K562 (cell line): ENCODE measurements at regions not wholly inside any gene's neighbourhood (a gene's known extent, or its start where the extent isn't known, plus 50 kb on each side); places are given as distances from the start of the nearest gene placed in this dataset.

ENCODE experiments used
- ATAC-seq: fragments of 200-7000 bp; cut with Tn5 transposase; 3 replicates; pipeline ENCODE4 v1.9.1; 2020; ENCODE audit warnings: moderate library complexity
- BruUV-seq: library from RNA; stranded (reverse); fragments of 400-500 nt; replicated peaks from 2 replicates; lab custom pipeline; 2021; lab: Mats Ljungman, UMichigan
- CTCF ChIA-PET: fragments of 300-600 bp; formaldehyde crosslinking; extraction: SDS; loops from one replicate; lab custom pipeline; 2021; ENCODE audit warnings: low intra/inter-chr PET ratio; lab: Yijun Ruan, JAX
- POLR2A ChIA-PET: fragments of 300-600, 350-650 bp; sonication (Branson Sonifier 250); formaldehyde crosslinking; extraction: SDS; loops from one replicate; lab custom pipeline; 2021; ENCODE audit warnings: antibody characterized with exemption, inconsistent platforms; lab: Yijun Ruan, JAX
- DNase-seq, 4 experiments: peaks; one replicate each; pipeline versions ENCODE4 v3.0.0 to v3.0.0-alpha.2; 2011 to 2018; ENCODE audit warnings: low spot score in 3 of 4, mixed read lengths in 3 of 4; ENCODE audit errors: extremely low read depth in 1 of 4
- FAIRE-seq: peaks from 2 replicates; lab custom pipeline; 2011; peaks lifted over from hg19 to GRCh38; lab: Jason Lieb, UNC
- H2AFZ ChIP-seq: 2 replicates; pipeline ENCODE4 v1.6.0; 2011; ENCODE audit warnings: low read depth, low read length, control low read depth, inconsistent platforms
- H3K27ac ChIP-seq: fragments of 200-600 bp; 3 replicates; pipeline ENCODE4 v1.8.0; 2011; ENCODE audit warnings: low read depth, mild to moderate bottlenecking, control low read depth, inconsistent platforms, low read length, moderate library complexity, mixed read lengths; ENCODE audit errors: extremely low read depth
- H3K27me3 ChIP-seq, 2 experiments: fragments of 300-600 bp in 1 of 2; 2 replicates in 1 of 2; 3 replicates in 1 of 2; pipeline versions ENCODE4 v1.6.0 to v1.8.0; 2011; ENCODE audit warnings: inconsistent platforms in 2 of 2, low read length in 2 of 2, mild to moderate bottlenecking in 1 of 2, mixed read lengths in 1 of 2, moderate library complexity in 1 of 2; ENCODE audit not compliant: control insufficient read depth in 2 of 2, insufficient read depth in 2 of 2
- H3K36me3 ChIP-seq: fragments of 300-600 bp; 3 replicates; pipeline ENCODE4 v1.8.0; 2011; ENCODE audit warnings: mild to moderate bottlenecking, low read length, inconsistent platforms; ENCODE audit not compliant: control insufficient read depth, insufficient read depth
- H3K4me1 ChIP-seq, 2 experiments: fragments of 200-600 bp in 1 of 2; replicated peaks in 1 of 2; 2 replicates in 1 of 2; 3 replicates in 1 of 2; pipeline versions ENCODE4 v1.5.1 to v1.8.0; 2011; ENCODE audit warnings: inconsistent platforms in 2 of 2, low read length in 2 of 2, mild to moderate bottlenecking in 1 of 2, mixed read lengths in 1 of 2, moderate library complexity in 1 of 2; ENCODE audit not compliant: control insufficient read depth in 2 of 2, insufficient read depth in 2 of 2
- H3K4me2 ChIP-seq: 2 replicates; pipeline ENCODE4 v1.6.1; 2011; ENCODE audit warnings: low read length, control low read depth, inconsistent platforms, mixed read lengths; ENCODE audit not compliant: insufficient read depth
- H3K4me3 ChIP-seq: fragments of 200-600 bp; sonication (generic), shearing (Covaris generic); 2 replicates; pipeline ENCODE4 v1.5.1; 2016; ENCODE audit warnings: control low read depth, inconsistent platforms
- H3K79me2 ChIP-seq: fragments of 200-600 bp; 3 replicates; pipeline ENCODE4 v1.8.0; 2011; ENCODE audit warnings: low read length, inconsistent platforms; ENCODE audit not compliant: control insufficient read depth, insufficient read depth
- H3K9ac ChIP-seq, 2 experiments: 2 replicates each; pipeline versions ENCODE4 v1.6.0 to v1.6.1; 2011; ENCODE audit warnings: low read depth in 2 of 2, low read length in 2 of 2, control low read depth in 1 of 2, inconsistent platforms in 1 of 2, mild to moderate bottlenecking in 1 of 2, mixed read lengths in 1 of 2; ENCODE audit not compliant: insufficient read depth in 1 of 2
- H3K9me1 ChIP-seq: one replicate; pipeline ENCODE4 v1.6.0; 2011; ENCODE audit warnings: inconsistent platforms, mild to moderate bottlenecking, low read length, moderate library complexity; ENCODE audit not compliant: control insufficient read depth, insufficient read depth
- H3K9me3 ChIP-seq: replicated peaks from 2 replicates; pipeline ENCODE4 v1.5.1; 2011; ENCODE audit warnings: low read depth, low read length, inconsistent platforms; ENCODE audit not compliant: control insufficient read depth, insufficient read depth
- H4K20me1 ChIP-seq: replicated peaks from 2 replicates; pipeline ENCODE4 v1.6.1; 2011; ENCODE audit warnings: low read length, inconsistent platforms, mixed read lengths; ENCODE audit not compliant: control insufficient read depth, insufficient read depth
- CBX1 ChIP-seq: sonication (generic); IDR thresholded peaks from 2 replicates; pipeline ENCODE4 v1.6.1; 2016; ENCODE audit warnings: antibody characterized with exemption, low read depth, mild to moderate bottlenecking
- E2F6 ChIP-seq, 2 experiments: IDR thresholded peaks; 2 replicates each; pipeline ENCODE4 v1.6.1; 2011; ENCODE audit warnings: borderline replicate concordance in 1 of 2, control low read depth in 1 of 2, low read depth in 1 of 2, low read length in 1 of 2, mild to moderate bottlenecking in 1 of 2, mixed read lengths in 1 of 2, moderate library complexity in 1 of 2; ENCODE audit not compliant: insufficient read depth in 1 of 2, insufficient read length in 1 of 2, poor library complexity in 1 of 2, severe bottlenecking in 1 of 2; ENCODE audit errors: extremely low read depth in 1 of 2
- HES1 ChIP-seq: fragments of 450-650 bp; IDR thresholded peaks from 2 replicates; pipeline ENCODE4 v1.6.1; 2016; ENCODE audit warnings: low read depth, mild to moderate bottlenecking, moderate library complexity
- HNRNPK ChIP-seq: fragments of 200-400 bp; formaldehyde crosslinking; IDR thresholded peaks from one replicate; pipeline ENCODE4 v1.6.1; 2018; ENCODE audit warnings: mild to moderate bottlenecking, low read depth, low read length; ENCODE audit not compliant: poor library complexity, severe bottlenecking
- MBD1 ChIP-seq: fragments of 250-450 bp; sonication (Bioruptor Pico); IDR thresholded peaks from 2 replicates; pipeline ENCODE4 v1.8.0; 2022; ENCODE audit warnings: inconsistent platforms
- NEUROD1 ChIP-seq: fragments of 150-350 bp; IDR thresholded peaks from 2 replicates; pipeline ENCODE4 v1.6.1; 2014; ENCODE audit warnings: borderline replicate concordance, low read length, low read depth; ENCODE audit not compliant: partially characterized antibody
- PRPF4 ChIP-seq: fragments of 200-400 bp; formaldehyde crosslinking; IDR thresholded peaks from one replicate; pipeline ENCODE4 v1.6.1; 2017; ENCODE audit warnings: low read length, low read depth, mild to moderate bottlenecking; ENCODE audit not compliant: insufficient read depth, poor library complexity, severe bottlenecking
- TAF1 ChIP-seq: IDR thresholded peaks from 2 replicates; pipeline ENCODE4 v1.6.1; 2011; ENCODE audit warnings: mild to moderate bottlenecking, low read length, moderate library complexity; ENCODE audit not compliant: insufficient read depth, control insufficient read depth, severe bottlenecking; ENCODE audit errors: extremely low read depth
- ZBTB17 ChIP-seq: fragments of 450-650 bp; formaldehyde crosslinking; IDR thresholded peaks from 2 replicates; pipeline ENCODE4 v1.4.0; 2020; ENCODE audit warnings: mild to moderate bottlenecking
- ZNF174 ChIP-seq: fragments of 250-450 bp; sonication (Bioruptor Pico); IDR thresholded peaks from 2 replicates; pipeline ENCODE4 v1.4.0; 2020; ENCODE audit warnings: mild to moderate bottlenecking
- ZNF280A ChIP-seq: fragments of 450-650 bp; IDR thresholded peaks from 2 replicates; pipeline ENCODE4 v1.6.1; 2018; ENCODE audit warnings: mild to moderate bottlenecking, low read depth; ENCODE audit not compliant: partially characterized antibody
- ZNF398 ChIP-seq: fragments of 250-450 bp; sonication (Bioruptor Pico); IDR thresholded peaks from 2 replicates; pipeline ENCODE4 v1.8.0; 2021; ENCODE audit warnings: moderate library complexity, mild to moderate bottlenecking, inconsistent platforms
- WGBS: fragments of 100-300 bp; shearing (Covaris generic); methylation state at CpG from one replicate; pipeline ENCODE4 v1.1.6; 2016; ENCODE audit warnings: low coverage, mixed read lengths; ENCODE audit not compliant: insufficient coverage; ENCODE audit errors: missing lambda C conversion rate; 5-methylcytosine and 5-hydroxymethylcytosine counted together
- in situ Hi-C: fragments of 300-500 bp; cut with MboI; formaldehyde crosslinking; loops from 4 replicates; pipeline ENCODE4 v1.15.0; 2018; ENCODE audit warnings: inconsistent platforms, mixed read lengths
- intact Hi-C: fragments of 100-400 bp; cut with micrococcal nuclease; formaldehyde crosslinking; loops from 2 replicates; pipeline ENCODE4 v1.14.2; 2022
- TF ChIP-seq, protein P1 (sequence below): fragments of 450-650 bp; formaldehyde crosslinking; IDR thresholded peaks from 2 replicates; pipeline ENCODE4 v1.4.0; 2020; ENCODE audit warnings: mild to moderate bottlenecking, moderate library complexity

DNA sequence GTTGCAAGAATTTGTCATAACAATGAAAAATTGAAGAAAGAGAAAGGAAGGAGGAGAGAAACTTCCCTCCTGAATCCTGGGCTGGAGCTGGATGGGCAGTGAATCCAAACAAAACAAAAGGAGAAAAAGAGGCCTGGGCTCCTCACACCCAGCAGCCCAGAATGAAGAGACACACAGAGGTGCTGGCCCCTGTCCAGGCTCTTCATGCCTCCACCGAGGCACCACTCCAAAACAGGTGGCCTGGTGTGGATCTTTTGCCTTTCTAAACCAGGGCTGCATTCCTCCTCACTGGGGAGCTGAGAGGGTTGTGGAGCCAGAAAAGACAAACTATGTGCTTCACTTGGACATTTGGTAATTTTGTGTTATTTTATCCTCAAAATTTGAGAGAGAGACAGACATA lies 76.0 kb downstream of the FAM124B start:
- DNase-seq (no peak), FAIRE-seq (no peak), ATAC-seq (no peak)
- Histone ChIP-seq H3K9ac (no peak overlapping the region), H3K9me1 (no peaks in the 10 kb centered on the region), H3K9me3 (no peaks in the 10 kb centered on the region), H4K20me1 (no peaks in the 10 kb centered on the region), H3K27ac (no peak overlapping the region), H3K36me3 (no peaks in the 10 kb centered on the region), H3K4me3 (no peak overlapping the region), H2AFZ (no peak overlapping the region), H3K79me2 (no peaks in the 10 kb centered on the region), H3K4me2 (no peak overlapping the region), H3K4me1 (no peaks in the 10 kb centered on the region), H3K27me3 (no peaks in the 10 kb centered on the region)
- intact Hi-C loops, result no loop called here
- POLR2A ChIA-PET, result no interaction called here
- no CpG with 5 or more reads among the region's 1 CpG for WGBS
- BruUV-seq, result no TSS peak
- in situ Hi-C loops, result no loop called here
- CTCF ChIA-PET, result no interaction called here
- TF ChIP-seq TAF1, result no peak
- TF ChIP-seq HNRNPK, result no peak
- no peak for TF ChIP-seq ZNF174 (CRISPR knock-in tag)
- no peak for TF ChIP-seq CBX1
- TF ChIP-seq MBD1 (CRISPR knock-in tag), result no peak
- no peak for TF ChIP-seq ZNF398 (CRISPR knock-in tag)
- TF ChIP-seq E2F6 (IDR thresholded peaks at IDR 0.05; ENCODE audit: borderline replicate concordance in 1 of 2, extremely low read depth in 1 of 2, insufficient read depth in 1 of 2, insufficient read length in 1 of 2, low read depth in 1 of 2, low read length in 1 of 2, poor library complexity in 1 of 2, severe bottlenecking in 1 of 2), result no peak
- no peak for TF ChIP-seq ZNF280A
- no peak for TF ChIP-seq NEUROD1
- no peak for TF ChIP-seq HES1
- no peak for TF ChIP-seq ZBTB17 (CRISPR knock-in tag)
- TF ChIP-seq, protein P1, sequence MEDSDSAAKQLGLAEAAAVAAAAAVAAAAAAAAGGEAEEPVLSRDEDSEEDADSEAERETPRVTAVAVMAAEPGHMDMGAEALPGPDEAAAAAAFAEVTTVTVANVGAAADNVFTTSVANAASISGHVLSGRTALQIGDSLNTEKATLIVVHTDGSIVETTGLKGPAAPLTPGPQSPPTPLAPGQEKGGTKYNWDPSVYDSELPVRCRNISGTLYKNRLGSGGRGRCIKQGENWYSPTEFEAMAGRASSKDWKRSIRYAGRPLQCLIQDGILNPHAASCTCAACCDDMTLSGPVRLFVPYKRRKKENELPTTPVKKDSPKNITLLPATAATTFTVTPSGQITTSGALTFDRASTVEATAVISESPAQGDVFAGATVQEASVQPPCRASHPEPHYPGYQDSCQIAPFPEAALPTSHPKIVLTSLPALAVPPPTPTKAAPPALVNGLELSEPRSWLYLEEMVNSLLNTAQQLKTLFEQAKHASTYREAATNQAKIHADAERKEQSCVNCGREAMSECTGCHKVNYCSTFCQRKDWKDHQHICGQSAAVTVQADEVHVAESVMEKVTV, result no peak
- TF ChIP-seq PRPF4, result no peak
